ENCODE measurements at regions not wholly inside any gene's neighbourhood (a gene's known extent, or its start where the extent isn't known, plus 50 kb on each side); places are given as distances from the start of the nearest gene placed in this dataset.

GRCh38 chr9:13750639-13751038, 471.1 kb upstream of the MPDZ start:
- H3F3A ChIP-seq (ENCODE audit: control insufficient read depth, insufficient read depth), result no peaks in the 10 kb centered on the region
- TF ChIP-seq EZH2phosphoT487 (IDR thresholded peaks at IDR 0.05; ENCODE audit: borderline replicate concordance, low read length), result no peak
- TF ChIP-seq, protein P1, sequence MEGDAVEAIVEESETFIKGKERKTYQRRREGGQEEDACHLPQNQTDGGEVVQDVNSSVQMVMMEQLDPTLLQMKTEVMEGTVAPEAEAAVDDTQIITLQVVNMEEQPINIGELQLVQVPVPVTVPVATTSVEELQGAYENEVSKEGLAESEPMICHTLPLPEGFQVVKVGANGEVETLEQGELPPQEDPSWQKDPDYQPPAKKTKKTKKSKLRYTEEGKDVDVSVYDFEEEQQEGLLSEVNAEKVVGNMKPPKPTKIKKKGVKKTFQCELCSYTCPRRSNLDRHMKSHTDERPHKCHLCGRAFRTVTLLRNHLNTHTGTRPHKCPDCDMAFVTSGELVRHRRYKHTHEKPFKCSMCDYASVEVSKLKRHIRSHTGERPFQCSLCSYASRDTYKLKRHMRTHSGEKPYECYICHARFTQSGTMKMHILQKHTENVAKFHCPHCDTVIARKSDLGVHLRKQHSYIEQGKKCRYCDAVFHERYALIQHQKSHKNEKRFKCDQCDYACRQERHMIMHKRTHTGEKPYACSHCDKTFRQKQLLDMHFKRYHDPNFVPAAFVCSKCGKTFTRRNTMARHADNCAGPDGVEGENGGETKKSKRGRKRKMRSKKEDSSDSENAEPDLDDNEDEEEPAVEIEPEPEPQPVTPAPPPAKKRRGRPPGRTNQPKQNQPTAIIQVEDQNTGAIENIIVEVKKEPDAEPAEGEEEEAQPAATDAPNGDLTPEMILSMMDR (IDR thresholded peaks at IDR 0.05; ENCODE audit: low read depth, low read length, poor library complexity, severe bottlenecking), result no peak

GRCh38 chr9:13750061-13750460, 470.6 kb upstream of the MPDZ start:
- no peaks in the 10 kb centered on the region for H3K27me3 ChIP-seq (ENCODE audit: control insufficient read depth, low read length)
- H4K20me1 ChIP-seq (ENCODE audit: control insufficient read depth, insufficient read depth, low read depth, low read length), result no peaks in the 10 kb centered on the region
- no peaks in the 10 kb centered on the region for H3K9me2 ChIP-seq (replicated peaks; ENCODE audit: control insufficient read depth, low read length)
- no peak overlapping the region for H3K4me3 ChIP-seq (ENCODE audit: low read length)
- no peaks in the 10 kb centered on the region for H3K9me3 ChIP-seq (ENCODE audit: control insufficient read depth, insufficient read depth, low read length)
- TF ChIP-seq, protein P1 (IDR thresholded peaks at IDR 0.05; ENCODE audit: low read depth, low read length, poor library complexity, severe bottlenecking), result no peak
- no peak for TF ChIP-seq EZH2phosphoT487 (IDR thresholded peaks at IDR 0.05; ENCODE audit: borderline replicate concordance, low read length)
- H3F3A ChIP-seq (ENCODE audit: control insufficient read depth, insufficient read depth), result no peaks in the 10 kb centered on the region
- H3K4me2 ChIP-seq (ENCODE audit: low read length), result no peak overlapping the region
- no peak overlapping the region for H3K27ac ChIP-seq (ENCODE audit: low read depth, low read length)
- H3K79me2 ChIP-seq (ENCODE audit: control insufficient read depth, low read length), result no peaks in the 10 kb centered on the region
- no peaks in the 10 kb centered on the region for H3K4me1 ChIP-seq (ENCODE audit: control insufficient read depth, low read length)
- no peaks in the 10 kb centered on the region for H3K36me3 ChIP-seq (ENCODE audit: control insufficient read depth, low read length)

More at GRCh38 chr9:13750639-13751038, 471.1 kb upstream of the MPDZ start:
- no peak overlapping the region for H3K4me3 ChIP-seq (ENCODE audit: low read length)
- no peak overlapping the region for H3K4me2 ChIP-seq (ENCODE audit: low read length)
- no peaks in the 10 kb centered on the region for H3K9me3 ChIP-seq (ENCODE audit: control insufficient read depth, insufficient read depth, low read length)
- no peak overlapping the region for H3K27ac ChIP-seq (ENCODE audit: low read depth, low read length)
- H3K4me1 ChIP-seq (ENCODE audit: control insufficient read depth, low read length), result no peaks in the 10 kb centered on the region
- no peaks in the 10 kb centered on the region for H3K36me3 ChIP-seq (ENCODE audit: control insufficient read depth, low read length)
- H4K20me1 ChIP-seq (ENCODE audit: control insufficient read depth, insufficient read depth, low read depth, low read length), result no peaks in the 10 kb centered on the region
- no peaks in the 10 kb centered on the region for H3K9me2 ChIP-seq (replicated peaks; ENCODE audit: control insufficient read depth, low read length)
- H3K79me2 ChIP-seq (ENCODE audit: control insufficient read depth, low read length), result no peaks in the 10 kb centered on the region
- no peaks in the 10 kb centered on the region for H3K27me3 ChIP-seq (ENCODE audit: control insufficient read depth, low read length)

- no peaks in the 10 kb centered on the region for H3K9me3 ChIP-seq (ENCODE audit: control insufficient read depth, insufficient read depth, low read length)
- no peaks in the 10 kb centered on the region for H3F3A ChIP-seq (ENCODE audit: control insufficient read depth, insufficient read depth)
- no peaks in the 10 kb centered on the region for H3K27me3 ChIP-seq (ENCODE audit: control insufficient read depth, low read length)
- no peak overlapping the region for H3K4me3 ChIP-seq (ENCODE audit: low read length)
- no peaks in the 10 kb centered on the region for H3K9me2 ChIP-seq (replicated peaks; ENCODE audit: control insufficient read depth, low read length)
- no peak for TF ChIP-seq EZH2phosphoT487 (IDR thresholded peaks at IDR 0.05; ENCODE audit: borderline replicate concordance, low read length)
- TF ChIP-seq, protein P1 (IDR thresholded peaks at IDR 0.05; ENCODE audit: low read depth, low read length, poor library complexity, severe bottlenecking), result no peak
- no peak overlapping the region for H3K27ac ChIP-seq (ENCODE audit: low read depth, low read length)
- no peaks in the 10 kb centered on the region for H3K4me1 ChIP-seq (ENCODE audit: control insufficient read depth, low read length)
- no peaks in the 10 kb centered on the region for H3K36me3 ChIP-seq (ENCODE audit: control insufficient read depth, low read length)
- H3K79me2 ChIP-seq (ENCODE audit: control insufficient read depth, low read length), result no peaks in the 10 kb centered on the region
- no peaks in the 10 kb centered on the region for H4K20me1 ChIP-seq (ENCODE audit: control insufficient read depth, insufficient read depth, low read depth, low read length)
- no peak overlapping the region for H3K4me2 ChIP-seq (ENCODE audit: low read length)
Measured at GRCh38 chr9:13746876-13747275, 467.4 kb upstream of the MPDZ start.

All from DOHH2 (cell line).